Midbrain (tissue), 1 donor: ENCODE measurements at regions not wholly inside any gene's neighbourhood (a gene's known extent, or its start where the extent isn't known, plus 50 kb on each side); places are given as distances from the start of the nearest gene placed in this dataset.
"Not testable (repeated sequence)": the region's sequence is repeated elsewhere in the genome, so short reads cannot be mapped to it uniquely, and the experiment has no call there.

ENCODE experiments used
- DNase-seq: peaks from one replicate; lab custom pipeline; 2025; lab: John Stamatoyannopoulos, UW

- no peak for DNase-seq
Measured at GRCh38 chr3:1456781-1457311, 364.0 kb downstream of the CNTN6 start.

- DNase-seq: no peak
Measured at GRCh38 chr3:1462371-1462770, 369.5 kb downstream of the CNTN6 start.

- no peak for DNase-seq
Measured at GRCh38 chr3:1462856-1463450, 370.1 kb downstream of the CNTN6 start.

- not testable (repeated sequence) for DNase-seq
Measured at GRCh38 chr3:1465091-1465490, 372.3 kb downstream of the CNTN6 start.

GRCh38 chr3:1468145-1468544 is 375.3 kb downstream of the CNTN6 start:
- DNase-seq: no peak

- DNase-seq: no peak
Measured at GRCh38 chr3:1469248-1469647, 376.4 kb downstream of the CNTN6 start.

GRCh38 chr3:1469687-1470086 is 376.9 kb downstream of the CNTN6 start:
- DNase-seq: no peak

GRCh38 chr3:1477669-1478068 is 384.8 kb downstream of the CNTN6 start:
- DNase-seq: no peak

GRCh38 chr3:1495466-1495865 is 402.6 kb downstream of the CNTN6 start:
- DNase-seq: no peak

GRCh38 chr3:1499694-1500093 is 406.9 kb downstream of the CNTN6 start:
- no peak for DNase-seq

- no peak for DNase-seq
Measured at GRCh38 chr3:1501406-1502115, 408.7 kb downstream of the CNTN6 start.

GRCh38 chr3:1506090-1506489 is 413.3 kb downstream of the CNTN6 start:
- no peak for DNase-seq

- no peak for DNase-seq
Measured at GRCh38 chr3:1513662-1514061, 420.8 kb downstream of the CNTN6 start.

GRCh38 chr3:1515882-1516281 is 423.1 kb downstream of the CNTN6 start:
- no peak for DNase-seq

- no peak for DNase-seq
Measured at GRCh38 chr3:1527786-1528185, 435.0 kb downstream of the CNTN6 start.

GRCh38 chr3:1528621-1529020 is 435.8 kb downstream of the CNTN6 start:
- DNase-seq: no peak

- no peak for DNase-seq
Measured at GRCh38 chr3:1529676-1530075, 436.9 kb downstream of the CNTN6 start.

GRCh38 chr3:1531981-1532380 is 439.2 kb downstream of the CNTN6 start:
- no peak for DNase-seq

- no peak for DNase-seq
Measured at GRCh38 chr3:1532935-1533606, 440.2 kb downstream of the CNTN6 start.

GRCh38 chr3:1533763-1534162 is 440.9 kb downstream of the CNTN6 start:
- no peak for DNase-seq

GRCh38 chr3:1534252-1534651 is 441.4 kb downstream of the CNTN6 start:
- no peak for DNase-seq

- DNase-seq: no peak
Measured at GRCh38 chr3:1535361-1535760, 442.5 kb downstream of the CNTN6 start.

GRCh38 chr3:1540686-1541085 is 447.9 kb downstream of the CNTN6 start:
- no peak for DNase-seq
